Gastrocnemius medialis (tissue), 4 donors: ENCODE measurements at regions not wholly inside any gene's neighbourhood (a gene's known extent, or its start where the extent isn't known, plus 50 kb on each side); places are given as distances from the start of the nearest gene placed in this dataset.

Experiments used
- POLR2A ChIP-seq, 2 donors: fragments of 450-650 bp; IDR thresholded peaks; one replicate each; pipeline ENCODE4 v1.6.1; 2017; ENCODE audit warnings: antibody characterized with exemption in 2 of 2, mild to moderate bottlenecking in 2 of 2, moderate library complexity in 2 of 2
- TF ChIP-seq, protein P1 (sequence below), 5 experiments: fragments of 450-650 bp in 3 of 5; fragments of 200-600 bp in 2 of 5; sonication (generic) in 2 of 5; IDR thresholded peaks in 4 of 5; conservative IDR thresholded peaks in 1 of 5; 1 replicate in 4 of 5; 2 replicates in 1 of 5; pipeline ENCODE4 v1.5.1; 2016 to 2019; ENCODE audit warnings: antibody characterized with exemption in 5 of 5, mild to moderate bottlenecking in 3 of 5, moderate library complexity in 3 of 5

DNA sequence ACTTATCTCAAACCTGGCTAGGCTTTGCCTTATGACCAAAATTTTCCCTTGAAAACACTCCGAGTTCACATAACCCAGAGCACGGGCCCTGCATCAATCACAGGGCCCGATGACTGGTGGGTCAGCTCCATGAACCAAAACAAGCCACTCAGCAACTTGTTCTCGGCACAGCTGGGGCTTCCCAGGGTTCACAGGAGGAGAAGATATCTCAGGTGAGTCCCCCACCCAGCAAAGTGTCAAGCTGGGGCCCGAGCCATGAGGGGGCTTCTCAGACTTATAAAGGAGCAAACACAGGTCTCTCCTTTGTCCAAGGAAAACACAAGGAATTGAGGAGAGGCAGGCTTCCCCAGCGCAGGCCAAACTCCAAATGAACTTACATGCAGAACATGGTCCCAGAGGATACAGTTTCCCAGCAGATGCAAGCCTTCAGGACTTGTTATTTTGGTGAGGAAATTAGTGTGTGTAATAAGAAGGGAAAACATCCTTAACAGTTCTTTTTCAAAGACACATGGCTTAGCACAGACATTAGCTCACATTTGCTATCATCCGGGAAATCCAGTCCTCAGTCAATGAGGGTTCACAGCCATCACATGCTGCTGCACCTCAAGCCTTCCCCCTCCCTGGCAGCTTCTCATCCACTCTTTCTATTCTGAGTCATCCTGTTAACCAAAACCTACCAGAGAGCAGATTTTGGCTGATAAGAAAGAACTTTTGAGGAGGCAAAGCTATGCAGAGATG is 98.1 kb upstream of the NFIA start:
- TF ChIP-seq, protein P1, sequence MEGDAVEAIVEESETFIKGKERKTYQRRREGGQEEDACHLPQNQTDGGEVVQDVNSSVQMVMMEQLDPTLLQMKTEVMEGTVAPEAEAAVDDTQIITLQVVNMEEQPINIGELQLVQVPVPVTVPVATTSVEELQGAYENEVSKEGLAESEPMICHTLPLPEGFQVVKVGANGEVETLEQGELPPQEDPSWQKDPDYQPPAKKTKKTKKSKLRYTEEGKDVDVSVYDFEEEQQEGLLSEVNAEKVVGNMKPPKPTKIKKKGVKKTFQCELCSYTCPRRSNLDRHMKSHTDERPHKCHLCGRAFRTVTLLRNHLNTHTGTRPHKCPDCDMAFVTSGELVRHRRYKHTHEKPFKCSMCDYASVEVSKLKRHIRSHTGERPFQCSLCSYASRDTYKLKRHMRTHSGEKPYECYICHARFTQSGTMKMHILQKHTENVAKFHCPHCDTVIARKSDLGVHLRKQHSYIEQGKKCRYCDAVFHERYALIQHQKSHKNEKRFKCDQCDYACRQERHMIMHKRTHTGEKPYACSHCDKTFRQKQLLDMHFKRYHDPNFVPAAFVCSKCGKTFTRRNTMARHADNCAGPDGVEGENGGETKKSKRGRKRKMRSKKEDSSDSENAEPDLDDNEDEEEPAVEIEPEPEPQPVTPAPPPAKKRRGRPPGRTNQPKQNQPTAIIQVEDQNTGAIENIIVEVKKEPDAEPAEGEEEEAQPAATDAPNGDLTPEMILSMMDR (IDR thresholded peaks at IDR 0.05 in 4 of 5, conservative IDR thresholded peaks at IDR 0.05 in 1 of 5): no peak
- no peak for TF ChIP-seq POLR2A (IDR thresholded peaks at IDR 0.05)
